Nephron (organoid): ENCODE measurements at regions not wholly inside any gene's neighbourhood (a gene's known extent, or its start where the extent isn't known, plus 50 kb on each side); places are given as distances from the start of the nearest gene placed in this dataset.

Experiments used
- H3K27ac Mint-ChIP-seq, 3 experiments: 2 replicates each; pipeline ENCODE4 v1.8.0; 2020; ENCODE audit warnings: mixed read lengths in 3 of 3, mild to moderate bottlenecking in 2 of 3, moderate library complexity in 1 of 3
- H3K27me3 Mint-ChIP-seq: 2 replicates; pipeline ENCODE4 v1.8.0; 2021; ENCODE audit warnings: low read depth, mild to moderate bottlenecking, moderate library complexity, mixed read lengths
- H3K36me3 Mint-ChIP-seq: 2 replicates; pipeline ENCODE4 v1.8.0; 2020; ENCODE audit warnings: low read depth, mixed read lengths
- H3K4me1 Mint-ChIP-seq: 2 replicates; pipeline ENCODE4 v1.8.0; 2020; ENCODE audit warnings: mixed read lengths
- H3K4me3 Mint-ChIP-seq, 3 experiments: 2 replicates each; pipeline ENCODE4 v1.8.0; 2020; ENCODE audit warnings: mild to moderate bottlenecking in 3 of 3, mixed read lengths in 3 of 3, moderate library complexity in 2 of 3
- H3K9me3 Mint-ChIP-seq: 2 replicates; pipeline ENCODE4 v1.8.0; 2020; ENCODE audit warnings: mixed read lengths
- CTCF ChIP-seq, 3 experiments: fragments of 200-600 bp; sonication (generic); IDR thresholded peaks; one replicate each; pipeline ENCODE4 v1.5.0; 2021; ENCODE audit warnings: antibody characterized with exemption in 3 of 3; ENCODE audit not compliant: unreplicated experiment in 3 of 3

- Mint-ChIP-seq H3K4me3 (no peak overlapping the region), H3K27me3 (no peaks in the 10 kb centered on the region), H3K36me3 (no peaks in the 10 kb centered on the region), H3K27ac (no peak overlapping the region), H3K9me3 (no peaks in the 10 kb centered on the region), H3K4me1 (peaks cover 7% of the 10 kb centered on the region)
- no peak for TF ChIP-seq CTCF (IDR thresholded peaks at IDR 0.05; ENCODE audit: unreplicated experiment in 3 of 3)
Observed at GRCh38 chr7:115658223-115658622, 372.3 kb downstream of the TFEC start.

- no peak for TF ChIP-seq CTCF (IDR thresholded peaks at IDR 0.05; ENCODE audit: unreplicated experiment in 3 of 3)
- no peaks in the 10 kb centered on the region for H3K27me3 Mint-ChIP-seq
- H3K36me3 Mint-ChIP-seq, result no peaks in the 10 kb centered on the region
- peak overlapping the region in 1 of 3 experiments; percentile 2 for H3K4me3 Mint-ChIP-seq
- H3K9me3 Mint-ChIP-seq, result no peaks in the 10 kb centered on the region
- H3K4me1 Mint-ChIP-seq, result peaks cover 7% of the 10 kb centered on the region
- peak overlapping the region; percentile 88 to 94 (median 93) for H3K27ac Mint-ChIP-seq
Observed at GRCh38 chr7:115654384-115655214, 376.0 kb downstream of the TFEC start.

GRCh38 chr7:115649429-115649828 lies 381.1 kb downstream of the TFEC start:
- Mint-ChIP-seq H3K4me3 (no peak overlapping the region), H3K27me3 (no peaks in the 10 kb centered on the region), H3K4me1 (no peaks in the 10 kb centered on the region), H3K9me3 (peaks cover 2% of the 10 kb centered on the region), H3K36me3 (no peaks in the 10 kb centered on the region), H3K27ac (no peak overlapping the region)
- no peak for TF ChIP-seq CTCF (IDR thresholded peaks at IDR 0.05; ENCODE audit: unreplicated experiment in 3 of 3)

- no peak for TF ChIP-seq CTCF (IDR thresholded peaks at IDR 0.05; ENCODE audit: unreplicated experiment in 3 of 3)
- H3K4me1 Mint-ChIP-seq, result no peaks in the 10 kb centered on the region
- H3K27me3 Mint-ChIP-seq, result no peaks in the 10 kb centered on the region
Observed at GRCh38 chr7:115647712-115648111, 382.9 kb downstream of the TFEC start.

GRCh38 chr7:115642194-115642593 lies 388.4 kb downstream of the TFEC start:
- H3K27ac Mint-ChIP-seq, result no peak overlapping the region
- no peaks in the 10 kb centered on the region for H3K4me1 Mint-ChIP-seq

More at GRCh38 chr7:115647712-115648111, 382.9 kb downstream of the TFEC start:
- Mint-ChIP-seq H3K36me3 (no peaks in the 10 kb centered on the region), H3K9me3 (peaks cover 2% of the 10 kb centered on the region), H3K4me3 (no peak overlapping the region), H3K27ac (no peak overlapping the region)

More at GRCh38 chr7:115642194-115642593, 388.4 kb downstream of the TFEC start:
- Mint-ChIP-seq H3K9me3 (peaks cover 4% of the 10 kb centered on the region), H3K4me3 (no peak overlapping the region), H3K36me3 (no peaks in the 10 kb centered on the region), H3K27me3 (no peaks in the 10 kb centered on the region)
- TF ChIP-seq CTCF (IDR thresholded peaks at IDR 0.05; ENCODE audit: unreplicated experiment in 3 of 3), result no peak
